ENCODE measurements at regions not wholly inside any gene's neighbourhood (a gene's known extent, or its start where the extent isn't known, plus 50 kb on each side); places are given as distances from the start of the nearest gene placed in this dataset.

GRCh38 chr16:87199379-87199778 lies 117.8 kb downstream of the C16orf95 start:
- TF ChIP-seq CTCF (IDR thresholded peaks at IDR 0.05; ENCODE audit: low read length) (no peak), EZH2 (optimal IDR thresholded peaks at IDR 0.05; ENCODE audit: low read depth, low read length) (no peak)
